Nephron progenitor cell (in vitro differentiated cells): ENCODE measurements at regions not wholly inside any gene's neighbourhood (a gene's known extent, or its start where the extent isn't known, plus 50 kb on each side); places are given as distances from the start of the nearest gene placed in this dataset.
"Not testable (repeated sequence)": the region's sequence is repeated elsewhere in the genome, so short reads cannot be mapped to it uniquely, and the experiment has no call there.

Experiments
- DNase-seq: peaks from one replicate; pipeline ENCODE4 v3.0.0; 2021
- H3K27ac Mint-ChIP-seq: 2 replicates; pipeline ENCODE4 v1.8.0; 2021; ENCODE audit warnings: mild to moderate bottlenecking, moderate library complexity, mixed read lengths
- H3K27me3 Mint-ChIP-seq: 2 replicates; pipeline ENCODE4 v1.8.0; 2021; ENCODE audit warnings: mild to moderate bottlenecking, low read depth, mixed read lengths; ENCODE audit not compliant: poor library complexity
- H3K36me3 Mint-ChIP-seq: 2 replicates; pipeline ENCODE4 v1.8.0; 2021; ENCODE audit warnings: low read depth, mixed read lengths
- H3K4me1 Mint-ChIP-seq: 2 replicates; pipeline ENCODE4 v1.8.0; 2021; ENCODE audit warnings: mixed read lengths
- H3K4me3 Mint-ChIP-seq: 2 replicates; pipeline ENCODE4 v1.8.0; 2021; ENCODE audit warnings: mild to moderate bottlenecking, moderate library complexity, mixed read lengths
- H3K9me3 Mint-ChIP-seq: 2 replicates; pipeline ENCODE4 v1.8.0; 2021; ENCODE audit warnings: mild to moderate bottlenecking, moderate library complexity, mixed read lengths
- TF ChIP-seq, protein P1 (sequence below): fragments of 200-600 bp; sonication (generic); IDR thresholded peaks from 2 replicates; pipeline ENCODE4 v1.5.0; 2021; ENCODE audit warnings: antibody characterized with exemption

DNA sequence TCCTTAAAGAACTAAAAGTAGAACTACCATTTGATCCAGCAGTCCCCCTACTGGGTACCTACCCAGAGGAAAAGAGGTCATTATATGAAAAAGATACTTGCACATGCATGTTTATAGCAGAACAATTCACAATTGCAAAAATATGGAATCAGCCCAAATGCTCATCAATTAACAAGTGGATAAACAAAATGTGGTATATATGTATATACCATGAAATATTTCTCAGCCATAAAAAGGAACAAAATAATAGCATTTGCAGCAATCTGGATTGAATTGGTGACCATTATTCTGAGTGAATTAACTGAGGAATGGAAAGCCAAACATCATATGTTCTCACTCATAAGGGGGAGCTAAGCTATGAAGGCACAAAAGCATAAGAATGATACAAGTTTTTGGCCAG is 64.7 kb upstream of the KRAS start:
- no peak for DNase-seq
- Mint-ChIP-seq H3K27ac (no peak overlapping the region), H3K9me3 (peaks cover 4% of the 10 kb centered on the region), H3K4me3 (no peak overlapping the region), H3K36me3 (no peaks in the 10 kb centered on the region), H3K4me1 (peaks cover 4% of the 10 kb centered on the region), H3K27me3 (no peaks in the 10 kb centered on the region)
- TF ChIP-seq, protein P1, sequence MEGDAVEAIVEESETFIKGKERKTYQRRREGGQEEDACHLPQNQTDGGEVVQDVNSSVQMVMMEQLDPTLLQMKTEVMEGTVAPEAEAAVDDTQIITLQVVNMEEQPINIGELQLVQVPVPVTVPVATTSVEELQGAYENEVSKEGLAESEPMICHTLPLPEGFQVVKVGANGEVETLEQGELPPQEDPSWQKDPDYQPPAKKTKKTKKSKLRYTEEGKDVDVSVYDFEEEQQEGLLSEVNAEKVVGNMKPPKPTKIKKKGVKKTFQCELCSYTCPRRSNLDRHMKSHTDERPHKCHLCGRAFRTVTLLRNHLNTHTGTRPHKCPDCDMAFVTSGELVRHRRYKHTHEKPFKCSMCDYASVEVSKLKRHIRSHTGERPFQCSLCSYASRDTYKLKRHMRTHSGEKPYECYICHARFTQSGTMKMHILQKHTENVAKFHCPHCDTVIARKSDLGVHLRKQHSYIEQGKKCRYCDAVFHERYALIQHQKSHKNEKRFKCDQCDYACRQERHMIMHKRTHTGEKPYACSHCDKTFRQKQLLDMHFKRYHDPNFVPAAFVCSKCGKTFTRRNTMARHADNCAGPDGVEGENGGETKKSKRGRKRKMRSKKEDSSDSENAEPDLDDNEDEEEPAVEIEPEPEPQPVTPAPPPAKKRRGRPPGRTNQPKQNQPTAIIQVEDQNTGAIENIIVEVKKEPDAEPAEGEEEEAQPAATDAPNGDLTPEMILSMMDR = no peak

DNA sequence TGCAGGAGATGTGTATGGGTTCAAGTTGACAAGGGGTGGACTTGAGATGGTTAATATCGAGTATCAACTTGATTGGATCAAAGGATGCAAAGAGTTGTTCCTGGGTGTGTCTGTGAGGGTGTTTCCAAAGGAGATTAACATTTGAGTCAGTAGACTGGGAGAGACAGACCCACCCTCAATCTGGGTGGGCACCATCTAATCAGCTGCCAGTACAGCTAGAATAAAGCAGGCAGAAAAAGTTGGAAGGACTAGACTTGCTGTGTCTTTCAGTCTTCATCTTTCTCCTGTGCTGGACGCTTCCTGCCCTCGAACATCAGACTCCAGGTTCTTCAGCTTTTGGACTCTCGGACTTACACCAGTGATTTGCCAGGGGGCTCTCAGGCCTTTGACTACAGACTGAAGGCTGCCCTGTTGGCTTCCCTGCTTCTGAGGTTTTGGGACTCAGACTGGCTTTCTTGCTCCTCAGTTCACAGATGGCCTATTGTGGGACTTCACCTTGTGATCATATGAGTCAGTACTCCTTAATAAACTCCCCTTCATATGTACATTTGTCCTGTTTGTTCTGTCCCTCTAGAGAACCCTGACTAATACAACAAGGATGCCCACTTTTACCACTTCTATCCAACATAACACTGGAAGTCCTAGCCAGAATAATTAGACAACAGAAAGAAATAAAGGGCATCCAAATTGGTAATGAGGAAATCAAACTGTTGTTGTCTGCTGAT is 62.7 kb upstream of the KRAS start:
- H3K27me3 Mint-ChIP-seq, H3K27ac Mint-ChIP-seq, H3K9me3 Mint-ChIP-seq, H3K4me3 Mint-ChIP-seq, H3K36me3 Mint-ChIP-seq, H3K4me1 Mint-ChIP-seq, DNase-seq: not testable (repeated sequence)

DNA sequence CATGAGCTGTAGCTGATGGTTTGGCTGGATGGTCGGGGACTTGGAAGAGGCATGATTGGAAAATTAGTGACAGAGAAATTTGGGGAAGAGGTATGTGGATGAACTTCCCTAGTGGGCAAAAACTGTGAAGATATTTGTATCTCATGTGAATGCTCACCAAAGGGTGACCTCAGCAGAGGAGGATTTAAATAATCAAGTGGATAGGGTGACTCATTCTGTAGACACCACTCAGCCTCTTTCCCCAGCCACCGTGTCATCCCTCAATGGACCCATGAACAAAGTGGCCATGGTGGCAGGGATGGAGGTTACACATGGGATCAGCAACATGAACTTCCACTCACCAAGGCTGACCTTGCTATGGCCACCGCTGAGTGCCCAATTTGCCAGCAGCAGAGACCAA is 60.8 kb upstream of the KRAS start:
- Mint-ChIP-seq H3K9me3 (peaks cover 4% of the 10 kb centered on the region), H3K4me1 (no peaks in the 10 kb centered on the region), H3K27ac (no peak overlapping the region), H3K4me3 (no peak overlapping the region), H3K36me3 (no peaks in the 10 kb centered on the region), H3K27me3 (no peaks in the 10 kb centered on the region)
- DNase-seq = no peak
- TF ChIP-seq, protein P1 = no peak

DNA sequence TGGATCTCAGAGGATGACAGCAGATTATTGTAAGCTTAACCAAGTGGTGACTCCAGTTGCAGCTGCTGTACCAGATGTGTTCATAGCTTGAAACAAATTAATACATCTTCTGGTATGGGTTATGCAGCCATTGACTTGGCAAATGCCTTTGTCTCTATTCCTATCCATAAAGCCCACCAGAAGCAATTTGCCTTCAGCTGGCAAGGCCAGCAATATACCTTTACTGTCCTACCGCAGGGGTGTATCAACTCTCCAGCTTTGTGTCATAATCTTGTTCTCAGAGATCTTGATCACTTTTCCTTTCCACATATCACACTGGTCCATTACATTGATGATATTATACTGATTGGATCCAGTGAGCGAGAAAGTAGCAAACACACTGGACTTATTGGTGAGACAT is 59.3 kb upstream of the KRAS start:
- not testable (repeated sequence) for DNase-seq, H3K4me1 Mint-ChIP-seq, H3K27ac Mint-ChIP-seq, H3K4me3 Mint-ChIP-seq, H3K27me3 Mint-ChIP-seq, H3K36me3 Mint-ChIP-seq, H3K9me3 Mint-ChIP-seq

DNA sequence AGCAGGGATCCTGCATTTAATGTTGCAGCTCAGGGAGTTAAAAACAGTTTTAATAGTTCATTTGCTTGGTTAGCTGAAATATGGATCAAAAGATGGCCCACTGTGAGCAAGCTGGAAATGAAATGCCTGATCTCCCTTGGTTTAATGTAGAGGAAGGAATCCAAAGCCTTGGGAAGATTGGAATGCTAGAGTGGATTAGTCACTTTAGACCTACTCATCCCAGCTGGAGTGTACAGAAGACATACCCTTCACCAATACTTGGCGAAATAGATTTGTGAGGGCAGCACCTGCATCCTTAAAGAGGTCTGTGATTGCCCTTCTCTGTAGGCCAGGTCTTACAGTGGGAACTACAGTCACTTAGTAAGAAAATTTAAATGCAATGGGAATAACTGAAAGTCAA is 58.0 kb upstream of the KRAS start:
- no peak for DNase-seq
- Mint-ChIP-seq H3K27ac (no peak overlapping the region), H3K4me1 (no peaks in the 10 kb centered on the region), H3K36me3 (no peaks in the 10 kb centered on the region), H3K27me3 (no peaks in the 10 kb centered on the region), H3K4me3 (no peak overlapping the region), H3K9me3 (no peaks in the 10 kb centered on the region)
- TF ChIP-seq, protein P1 = no peak

DNA sequence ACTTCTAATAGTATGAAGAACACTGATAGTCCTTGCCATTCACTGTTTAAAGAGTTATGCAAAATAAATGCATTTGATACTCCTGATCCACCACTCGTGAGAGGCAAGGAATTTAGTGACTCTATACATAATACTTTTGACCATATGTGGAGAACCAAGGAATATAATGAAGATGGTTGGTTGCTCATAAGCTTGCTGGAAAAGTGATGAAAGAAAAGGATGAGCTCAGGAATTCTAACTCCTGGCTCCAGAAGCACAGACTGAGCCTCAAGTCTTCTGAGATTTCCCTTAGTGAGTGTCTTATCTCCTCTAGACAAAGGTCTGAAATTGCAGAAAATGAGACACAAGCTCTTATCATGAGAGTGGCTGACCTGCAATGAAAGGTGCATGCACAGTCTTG is 57.1 kb upstream of the KRAS start:
- H3K4me3 Mint-ChIP-seq = no peak overlapping the region
- H3K27me3 Mint-ChIP-seq = no peaks in the 10 kb centered on the region
- no peaks in the 10 kb centered on the region for H3K9me3 Mint-ChIP-seq
- no peaks in the 10 kb centered on the region for H3K36me3 Mint-ChIP-seq
- TF ChIP-seq, protein P1 = no peak
- H3K4me1 Mint-ChIP-seq = no peaks in the 10 kb centered on the region
- no peak for DNase-seq
- no peak overlapping the region for H3K27ac Mint-ChIP-seq

DNA sequence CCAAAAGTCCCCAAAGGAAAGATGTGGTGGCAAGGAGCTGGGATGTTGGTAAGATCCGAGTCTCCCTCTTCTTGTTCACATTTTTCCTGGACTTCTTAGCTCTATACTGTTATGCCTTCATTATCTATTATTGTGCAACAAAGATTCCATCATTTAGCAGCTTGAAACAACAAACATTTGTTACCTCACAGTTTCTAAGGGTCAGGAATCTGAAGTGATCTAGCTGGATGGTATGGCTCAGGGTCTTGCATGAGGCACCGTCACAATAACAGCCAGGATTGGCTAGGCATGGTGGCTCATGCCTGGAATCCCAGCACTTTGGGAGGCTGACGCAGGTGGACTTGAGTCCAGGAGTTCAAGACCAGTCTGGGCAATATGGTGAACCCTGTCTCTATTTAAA is 51.1 kb upstream of the KRAS start:
- no peaks in the 10 kb centered on the region for H3K9me3 Mint-ChIP-seq
- H3K4me3 Mint-ChIP-seq = no peak overlapping the region
- DNase-seq = no peak
- H3K27ac Mint-ChIP-seq = no peak overlapping the region
- H3K4me1 Mint-ChIP-seq = no peaks in the 10 kb centered on the region
- no peaks in the 10 kb centered on the region for H3K27me3 Mint-ChIP-seq
- H3K36me3 Mint-ChIP-seq = no peaks in the 10 kb centered on the region
- TF ChIP-seq, protein P1 = no peak
